ENCODE measurements at regions not wholly inside any gene's neighbourhood (a gene's known extent, or its start where the extent isn't known, plus 50 kb on each side); places are given as distances from the start of the nearest gene placed in this dataset.

GRCh38 chr15:92839696-92840095 is 60.4 kb upstream of the CHD2 start:
- H3K9me3 ChIP-seq, result no peaks in the 10 kb centered on the region
- no peaks in the 10 kb centered on the region for H3K36me3 ChIP-seq
- ATAC-seq (peak; percentile 62), DNase-seq (no peak)
- no peaks in the 10 kb centered on the region for H3K27me3 ChIP-seq
- no peak for TF ChIP-seq CTCF (IDR thresholded peaks at IDR 0.05)
- intact Hi-C loops (cut with DNase I), result no loop called here
- H3K4me1 ChIP-seq, result peaks cover 2% of the 10 kb centered on the region
- no peak overlapping the region for H3K4me3 ChIP-seq
- H3K27ac ChIP-seq, result peak overlapping the region; percentile 24

GRCh38 chr15:92840149-92840548 is 60.0 kb upstream of the CHD2 start:
- no peak for TF ChIP-seq CTCF (IDR thresholded peaks at IDR 0.05)
- Histone ChIP-seq H3K27ac (no peak overlapping the region), H3K27me3 (no peaks in the 10 kb centered on the region), H3K36me3 (no peaks in the 10 kb centered on the region), H3K9me3 (no peaks in the 10 kb centered on the region), H3K4me1 (peaks cover 7% of the 10 kb centered on the region), H3K4me3 (no peak overlapping the region)
- ATAC-seq, result peak; percentile 52
- intact Hi-C loops (cut with DNase I), result no loop called here
- no peak for DNase-seq

GRCh38 chr15:92843326-92843725 is 56.8 kb upstream of the CHD2 start:
- TF ChIP-seq CTCF (IDR thresholded peaks at IDR 0.05), result no peak
- H3K27ac ChIP-seq, result no peak overlapping the region
- no peaks in the 10 kb centered on the region for H3K36me3 ChIP-seq
- H3K27me3 ChIP-seq, result no peaks in the 10 kb centered on the region
- DNase-seq (no peak), ATAC-seq (no peak)
- no peaks in the 10 kb centered on the region for H3K9me3 ChIP-seq
- intact Hi-C loops (cut with DNase I), result no loop called here
- H3K4me1 ChIP-seq, result peaks cover 16% of the 10 kb centered on the region
- H3K4me3 ChIP-seq, result no peak overlapping the region

- peaks cover 17% of the 10 kb centered on the region for H3K4me1 ChIP-seq
- intact Hi-C loops (cut with DNase I), result no loop called here
- ATAC-seq (no peak), DNase-seq (no peak)
- no peak overlapping the region for H3K27ac ChIP-seq
- TF ChIP-seq CTCF (IDR thresholded peaks at IDR 0.05), result no peak
- H3K4me3 ChIP-seq, result no peak overlapping the region
- no peaks in the 10 kb centered on the region for H3K9me3 ChIP-seq
- no peaks in the 10 kb centered on the region for H3K27me3 ChIP-seq
- H3K36me3 ChIP-seq, result no peaks in the 10 kb centered on the region
Observed at GRCh38 chr15:92843814-92844213, 56.3 kb upstream of the CHD2 start.

GRCh38 chr15:92845126-92845508 is 55.0 kb upstream of the CHD2 start:
- Histone ChIP-seq H3K36me3 (no peaks in the 10 kb centered on the region), H3K9me3 (no peaks in the 10 kb centered on the region), H3K4me1 (peaks cover 22% of the 10 kb centered on the region), H3K27ac (peak overlapping the region; percentile 60), H3K4me3 (no peak overlapping the region), H3K27me3 (no peaks in the 10 kb centered on the region)
- peak; percentile 81 for ATAC-seq
- TF ChIP-seq CTCF (IDR thresholded peaks at IDR 0.05), result no peak
- DNase-seq, result no peak
- intact Hi-C loops (cut with DNase I), result no loop called here

- H3K9me3 ChIP-seq, result no peaks in the 10 kb centered on the region
- intact Hi-C loops (cut with DNase I), result no loop called here
- no peak for DNase-seq
Observed at GRCh38 chr15:92846741-92847140, 53.4 kb upstream of the CHD2 start.

More at GRCh38 chr15:92846741-92847140, 53.4 kb upstream of the CHD2 start:
- Histone ChIP-seq H3K27me3 (no peaks in the 10 kb centered on the region), H3K4me1 (peaks cover 22% of the 10 kb centered on the region), H3K27ac (no peak overlapping the region), H3K36me3 (no peaks in the 10 kb centered on the region), H3K4me3 (no peak overlapping the region)
- no peak for TF ChIP-seq CTCF (IDR thresholded peaks at IDR 0.05)
- ATAC-seq, result no peak

Data from upper lobe of right lung (tissue), 1 donor.